ENCODE measurements at regions not wholly inside any gene's neighbourhood (a gene's known extent, or its start where the extent isn't known, plus 50 kb on each side); places are given as distances from the start of the nearest gene placed in this dataset.

GRCh38 chr18:46212398-46212797, 108.2 kb downstream of the HAUS1 start:
- no peak for DNase-seq (ENCODE audit: unreplicated experiment)
- ChIA-PET POLR2A (interaction anchor here (0.6 to 1.3 kb wide), 2 partner anchors 22 to 37 kb away, joined by 4 read pairs; no protein-coding TSS in a partner anchor), CTCF (interaction anchor here (0.9 to 3.5 kb wide), 5 partner anchors 11 to 446 kb away, joined by 4 to 21 read pairs (median 6); a partner anchor contains a TSS)
- no TSS peak for BruUV-seq (replicated peaks)
- H3K9me3 Mint-ChIP-seq (ENCODE audit: unreplicated experiment), result no peaks in the 10 kb centered on the region
- intact Hi-C loops (cut with micrococcal nuclease), result no loop called here
- no peak for TF ChIP-seq CTCF (IDR thresholded peaks at IDR 0.05; ENCODE audit: unreplicated experiment)
- H3K4me1 Mint-ChIP-seq (ENCODE audit: insufficient read depth, unreplicated experiment), result peaks cover 16% of the 10 kb centered on the region
- no peak overlapping the region for H3K27ac Mint-ChIP-seq (ENCODE audit: low read depth, unreplicated experiment)
- peaks cover 13% of the 10 kb centered on the region for H3K36me3 Mint-ChIP-seq (ENCODE audit: insufficient read depth, unreplicated experiment)
- no peak overlapping the region for H3K4me3 Mint-ChIP-seq (ENCODE audit: unreplicated experiment)
- no peaks in the 10 kb centered on the region for H3K27me3 Mint-ChIP-seq (ENCODE audit: insufficient read depth, unreplicated experiment)

- POLR2A ChIA-PET, result interaction anchor here (0.6 kb wide), 1 partner anchor 110 kb away, joined by 3 read pairs; no protein-coding TSS in a partner anchor
These were observed 109.1 kb downstream of the HAUS1 start for GRCh38 chr18:46213295-46213694.

GRCh38 chr18:46214435-46214834, 110.2 kb downstream of the HAUS1 start:
- no TSS peak for BruUV-seq (replicated peaks)
- no peaks in the 10 kb centered on the region for H3K27me3 Mint-ChIP-seq (ENCODE audit: insufficient read depth, unreplicated experiment)
- H3K4me3 Mint-ChIP-seq (ENCODE audit: unreplicated experiment), result no peak overlapping the region
- H3K4me1 Mint-ChIP-seq (ENCODE audit: insufficient read depth, unreplicated experiment), result peaks cover 11% of the 10 kb centered on the region
- peaks cover 15% of the 10 kb centered on the region for H3K36me3 Mint-ChIP-seq (ENCODE audit: insufficient read depth, unreplicated experiment)
- ChIA-PET POLR2A (no interaction called here), CTCF (interaction anchor here (0.6 to 1.7 kb wide), 3 partner anchors 10 to 54 kb away, joined by 3 to 5 read pairs (median 4); no protein-coding TSS in a partner anchor)
- intact Hi-C loops (cut with micrococcal nuclease), result no loop called here
- H3K9me3 Mint-ChIP-seq (ENCODE audit: unreplicated experiment), result no peaks in the 10 kb centered on the region
- no peak for TF ChIP-seq CTCF (IDR thresholded peaks at IDR 0.05; ENCODE audit: unreplicated experiment)
- H3K27ac Mint-ChIP-seq (ENCODE audit: low read depth, unreplicated experiment), result no peak overlapping the region
- DNase-seq (ENCODE audit: unreplicated experiment), result no peak

More at GRCh38 chr18:46213295-46213694, 109.1 kb downstream of the HAUS1 start:
- Mint-ChIP-seq H3K9me3 (ENCODE audit: unreplicated experiment) (no peaks in the 10 kb centered on the region), H3K27me3 (ENCODE audit: insufficient read depth, unreplicated experiment) (no peaks in the 10 kb centered on the region), H3K4me1 (ENCODE audit: insufficient read depth, unreplicated experiment) (peaks cover 11% of the 10 kb centered on the region), H3K36me3 (ENCODE audit: insufficient read depth, unreplicated experiment) (peaks cover 13% of the 10 kb centered on the region), H3K4me3 (ENCODE audit: unreplicated experiment) (no peak overlapping the region), H3K27ac (ENCODE audit: low read depth, unreplicated experiment) (no peak overlapping the region)
- intact Hi-C loops (cut with micrococcal nuclease), result loop anchor here (1.0 kb wide), 2 partner anchors 40 to 65 kb away; no protein-coding TSS in a partner anchor
- TF ChIP-seq CTCF (IDR thresholded peaks at IDR 0.05; ENCODE audit: unreplicated experiment), result peak; percentile 52
- BruUV-seq (replicated peaks), result no TSS peak
- CTCF ChIA-PET, result interaction anchor here (0.6 to 3.5 kb wide), 7 partner anchors 10 to 65 kb away, joined by 3 to 21 read pairs (median 4); a partner anchor contains a TSS
- peak; percentile 30 for DNase-seq (ENCODE audit: unreplicated experiment)

GRCh38 chr18:46215902-46216723, 111.9 kb downstream of the HAUS1 start:
- DNase-seq (ENCODE audit: unreplicated experiment), result no peak
- ChIA-PET POLR2A (interaction anchor here (0.6 kb wide), 1 partner anchor 23 kb away, joined by 3 read pairs; no protein-coding TSS in a partner anchor), CTCF (interaction anchor here (1.0 to 1.7 kb wide), 5 partner anchors 43 to 442 kb away, joined by 3 to 6 read pairs (median 3); a partner anchor contains a TSS)
- no peak for TF ChIP-seq CTCF (IDR thresholded peaks at IDR 0.05; ENCODE audit: unreplicated experiment)
- H3K4me3 Mint-ChIP-seq (ENCODE audit: unreplicated experiment), result no peak overlapping the region
- H3K27me3 Mint-ChIP-seq (ENCODE audit: insufficient read depth, unreplicated experiment), result no peaks in the 10 kb centered on the region
- H3K9me3 Mint-ChIP-seq (ENCODE audit: unreplicated experiment), result no peaks in the 10 kb centered on the region
- H3K36me3 Mint-ChIP-seq (ENCODE audit: insufficient read depth, unreplicated experiment), result peaks cover 17% of the 10 kb centered on the region
- no peak overlapping the region for H3K27ac Mint-ChIP-seq (ENCODE audit: low read depth, unreplicated experiment)
- intact Hi-C loops (cut with micrococcal nuclease), result no loop called here
- H3K4me1 Mint-ChIP-seq (ENCODE audit: insufficient read depth, unreplicated experiment), result peaks cover 6% of the 10 kb centered on the region
- TSS peak; percentile 54 for BruUV-seq (replicated peaks)
